ENCODE measurements at regions not wholly inside any gene's neighbourhood (a gene's known extent, or its start where the extent isn't known, plus 50 kb on each side); places are given as distances from the start of the nearest gene placed in this dataset.
"Not testable (repeated sequence)": the region's sequence is repeated elsewhere in the genome, so short reads cannot be mapped to it uniquely, and the experiment has no call there.

DNA sequence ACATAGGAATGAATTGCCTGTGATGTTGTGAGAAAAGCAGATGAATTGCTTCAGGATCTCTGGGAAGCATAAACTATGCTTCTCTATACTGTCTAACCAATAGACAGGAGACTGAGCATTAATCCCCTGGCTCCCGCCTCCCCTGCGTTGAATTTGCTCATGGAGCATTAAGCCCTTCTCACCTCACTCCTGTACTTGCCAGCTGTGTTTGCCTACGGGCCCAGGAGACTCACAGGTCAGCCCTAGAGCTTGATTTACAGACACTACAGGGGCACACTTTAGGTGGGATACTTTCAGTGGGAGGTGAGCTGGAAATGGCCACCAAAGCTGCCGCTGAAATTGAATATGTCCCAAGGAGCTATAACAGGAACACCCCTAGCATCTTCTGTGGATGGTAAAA lies 418.7 kb downstream of the CBLN4 start:
- no peak for DNase-seq

DNA sequence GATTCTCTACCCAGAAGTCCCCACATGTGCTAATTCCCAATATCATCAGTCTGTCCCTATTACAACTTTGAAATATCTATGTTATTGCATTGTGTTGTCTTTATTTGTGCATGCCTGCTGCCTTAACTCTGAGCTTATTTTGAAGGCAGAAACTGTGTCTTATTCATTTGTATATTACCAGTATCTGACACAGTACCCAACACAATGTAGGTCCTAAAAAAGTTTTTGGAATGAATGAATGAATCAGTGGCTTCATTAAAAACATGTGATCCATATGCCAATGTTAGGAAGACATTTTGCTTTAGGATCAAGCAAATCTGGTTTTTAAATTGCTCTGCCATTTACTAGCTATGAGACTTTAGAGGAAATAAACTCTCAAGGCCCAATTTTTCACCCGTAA lies 420.4 kb downstream of the CBLN4 start:
- no peak for DNase-seq

DNA sequence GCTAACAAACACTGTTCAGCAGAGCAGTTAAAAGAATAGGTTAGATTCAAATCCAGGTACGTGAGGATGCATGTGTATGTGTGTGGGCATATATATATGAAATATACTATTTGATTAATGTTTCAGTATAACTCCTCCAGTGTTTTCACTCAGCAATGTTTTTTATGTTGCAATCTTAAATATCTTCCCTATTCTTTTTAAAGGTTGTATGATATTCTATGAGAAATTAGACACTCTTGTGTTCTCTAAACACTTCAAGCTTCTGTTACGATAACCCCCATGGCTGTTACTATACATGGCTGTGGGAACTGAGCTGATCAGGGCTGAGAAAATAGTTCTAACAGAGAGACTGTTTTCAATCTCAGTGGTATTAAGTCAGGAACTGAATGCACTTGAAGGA lies 421.0 kb downstream of the CBLN4 start:
- DNase-seq, result no peak

DNA sequence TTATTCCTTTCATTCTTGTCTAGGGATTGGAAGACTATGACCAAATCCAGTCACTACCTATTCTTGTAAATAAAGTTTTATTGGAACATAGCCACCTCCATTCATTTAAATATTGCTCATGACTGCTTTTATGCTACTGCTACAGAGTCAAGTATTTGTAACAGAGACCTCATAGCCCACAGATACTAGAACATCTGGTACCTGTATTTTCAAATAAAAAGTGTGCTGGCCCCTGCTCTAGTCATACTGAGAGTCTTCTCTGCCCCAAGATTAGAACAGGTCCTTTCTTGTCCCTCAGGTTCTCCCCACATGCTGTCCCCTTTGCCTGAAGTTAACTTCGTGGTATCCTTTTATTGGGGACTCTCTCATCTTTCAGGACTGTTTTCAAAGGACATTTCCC lies 422.3 kb downstream of the CBLN4 start:
- no peak for DNase-seq

DNA sequence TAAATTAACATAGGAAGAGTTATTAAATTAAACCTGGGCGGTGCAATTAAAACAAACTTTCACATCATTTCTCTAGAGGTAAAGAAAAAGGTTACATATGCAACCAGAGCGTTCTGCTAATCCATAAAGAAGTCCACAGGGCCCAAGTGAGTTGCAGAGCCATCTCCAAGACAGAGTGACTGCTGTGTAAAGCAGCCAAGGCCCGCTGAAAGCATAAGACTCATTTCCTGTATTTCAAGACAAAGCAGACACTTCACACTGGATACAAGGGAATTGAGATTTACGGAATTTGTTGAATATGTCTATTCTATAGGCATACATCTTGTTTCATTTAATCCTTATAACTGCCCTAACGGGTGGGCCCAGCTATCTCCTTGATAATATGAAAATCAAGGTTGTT lies 422.8 kb downstream of the CBLN4 start:
- no peak for DNase-seq

DNA sequence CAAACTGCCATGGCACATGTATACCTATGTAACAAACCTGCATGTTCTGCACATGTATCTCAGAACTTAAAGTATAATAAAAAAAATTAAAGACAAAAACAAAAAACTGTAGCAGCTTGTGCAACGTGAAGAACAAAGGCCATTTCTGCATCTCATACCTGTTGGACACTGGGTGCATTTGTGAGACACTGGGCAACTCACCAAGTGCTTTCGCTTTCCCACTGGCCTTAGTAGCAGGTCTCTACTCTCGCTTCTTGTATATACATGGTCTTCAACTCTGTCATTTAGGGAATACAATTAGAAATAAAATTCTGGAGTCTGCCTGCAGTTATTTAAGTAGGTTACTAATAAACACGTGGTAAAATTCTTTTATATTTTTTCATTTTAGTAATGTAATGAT lies 423.8 kb downstream of the CBLN4 start:
- DNase-seq, result no peak

DNA sequence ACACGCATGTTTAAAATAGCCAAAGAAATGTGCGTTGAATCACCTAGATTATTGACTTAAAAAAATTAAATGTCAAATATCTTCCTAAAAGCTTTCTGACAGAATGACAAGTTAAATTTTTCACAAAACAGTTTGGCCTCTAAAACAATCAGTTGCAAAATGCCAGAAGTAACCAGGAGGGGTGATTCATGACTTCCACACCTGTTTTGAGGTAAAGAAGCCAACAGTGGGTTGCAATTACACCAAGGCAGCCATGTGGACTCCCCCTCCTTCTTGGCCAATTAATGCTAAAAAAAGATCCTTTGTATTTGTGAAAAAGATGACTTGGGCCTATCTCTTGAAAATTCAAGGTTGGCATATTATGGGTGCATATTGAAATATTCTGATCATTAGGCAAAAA lies 424.8 kb downstream of the CBLN4 start:
- no peak for DNase-seq

DNA sequence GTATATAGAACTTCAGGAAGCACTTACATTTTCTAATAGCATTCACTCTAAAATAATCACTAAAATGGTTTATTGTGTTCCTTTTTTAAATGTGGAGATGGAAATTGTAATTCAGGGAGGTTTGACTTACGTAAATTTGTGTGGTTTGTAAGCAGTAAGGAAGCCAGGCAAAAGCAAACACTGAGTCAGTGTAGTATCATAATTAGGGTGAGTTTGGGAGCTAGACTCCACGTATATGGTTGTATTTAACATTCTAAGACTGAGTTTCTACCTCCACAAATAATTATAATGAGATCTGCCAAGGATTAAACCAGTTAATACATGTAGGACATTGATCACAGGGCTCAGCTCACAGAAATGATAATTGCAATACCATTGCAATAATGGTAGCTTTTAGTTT lies 425.5 kb downstream of the CBLN4 start:
- no peak for DNase-seq

DNA sequence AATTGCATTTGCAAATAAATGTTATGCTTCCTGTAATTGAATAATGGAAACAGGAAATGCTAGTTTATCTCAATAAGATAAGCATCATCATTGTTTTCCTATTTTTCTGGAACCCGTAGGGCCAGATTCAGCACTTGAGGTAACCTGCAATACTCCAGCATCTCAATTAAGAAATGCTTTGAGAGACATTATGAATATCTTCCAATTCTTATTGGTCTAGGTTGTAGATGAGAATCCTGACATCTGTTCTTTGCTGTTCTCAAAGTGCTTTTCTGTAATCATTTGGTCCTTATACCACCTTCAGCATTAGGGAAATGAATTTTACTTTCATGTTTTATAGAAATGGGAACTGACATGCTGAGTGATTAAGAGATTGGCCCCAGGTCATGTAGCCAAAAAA lies 428.3 kb downstream of the CBLN4 start:
- DNase-seq, result no peak

DNA sequence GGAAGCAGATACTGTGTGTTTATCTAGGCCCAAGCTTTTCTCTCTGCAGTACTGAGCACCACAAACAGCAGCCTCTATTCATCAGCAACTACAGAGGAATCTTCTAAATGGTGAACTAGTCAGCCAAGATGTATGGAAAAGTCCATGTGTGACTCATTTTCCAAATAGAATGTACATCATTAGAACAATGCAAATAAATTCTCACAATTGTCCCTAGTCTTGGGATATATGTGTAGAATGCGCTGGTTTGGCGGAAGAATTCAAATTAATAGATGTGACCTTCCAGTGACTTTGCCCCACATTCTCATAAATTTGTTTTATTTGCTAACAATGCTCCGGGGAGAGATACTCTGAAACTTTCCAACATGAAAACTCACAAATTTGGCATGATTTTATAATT lies 436.2 kb downstream of the CBLN4 start:
- DNase-seq, result no peak

DNA sequence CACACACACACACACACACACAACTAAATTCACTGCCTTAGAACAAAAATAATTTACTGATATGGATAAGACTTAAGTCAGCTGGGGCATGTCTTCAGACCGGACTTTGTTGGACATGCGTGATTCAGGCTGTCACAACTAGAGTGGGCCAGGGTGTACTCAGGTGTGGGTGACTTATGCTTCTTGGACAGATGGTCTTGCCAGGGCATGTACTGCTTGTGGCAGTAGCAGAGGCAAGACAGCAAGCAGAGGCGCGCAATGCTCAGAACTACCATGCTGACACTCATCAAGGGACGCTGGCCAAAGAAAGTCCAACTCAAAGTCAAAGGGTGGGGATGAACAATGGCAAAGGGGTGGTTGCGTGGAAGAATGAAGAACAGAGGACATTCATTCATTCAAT lies 437.5 kb downstream of the CBLN4 start:
- DNase-seq, result no peak

DNA sequence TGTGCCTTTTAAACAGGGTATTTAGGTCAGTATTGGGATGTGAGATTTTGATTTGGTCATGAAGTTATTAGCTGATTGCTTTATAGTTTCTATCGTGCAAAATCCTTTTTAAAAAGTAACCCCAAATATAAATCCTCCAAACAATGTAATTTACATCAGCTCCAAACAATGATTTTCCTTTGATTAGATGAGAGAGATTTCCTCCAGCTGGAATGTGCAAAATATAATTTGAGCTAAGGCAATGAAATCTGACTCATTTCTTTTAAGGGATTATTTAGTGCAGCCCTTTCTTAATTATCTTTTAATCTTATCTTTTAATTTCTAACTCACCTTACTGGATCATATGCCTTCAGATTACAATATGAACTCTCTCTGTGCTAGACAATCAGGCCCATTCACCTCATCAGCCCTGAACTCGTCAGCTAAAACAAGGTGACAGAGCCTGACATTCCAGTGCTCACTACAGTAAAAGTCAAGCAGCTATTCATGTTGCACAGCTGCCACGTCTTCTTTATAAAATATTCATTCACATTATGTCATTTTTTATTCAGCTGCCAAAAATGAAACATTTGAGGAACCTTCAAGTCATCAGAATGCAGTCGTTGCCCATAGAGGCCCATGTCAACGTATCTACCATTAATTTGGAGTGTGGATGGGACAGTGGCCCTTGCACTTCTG lies 440.1 kb downstream of the CBLN4 start:
- no peak for DNase-seq

DNA sequence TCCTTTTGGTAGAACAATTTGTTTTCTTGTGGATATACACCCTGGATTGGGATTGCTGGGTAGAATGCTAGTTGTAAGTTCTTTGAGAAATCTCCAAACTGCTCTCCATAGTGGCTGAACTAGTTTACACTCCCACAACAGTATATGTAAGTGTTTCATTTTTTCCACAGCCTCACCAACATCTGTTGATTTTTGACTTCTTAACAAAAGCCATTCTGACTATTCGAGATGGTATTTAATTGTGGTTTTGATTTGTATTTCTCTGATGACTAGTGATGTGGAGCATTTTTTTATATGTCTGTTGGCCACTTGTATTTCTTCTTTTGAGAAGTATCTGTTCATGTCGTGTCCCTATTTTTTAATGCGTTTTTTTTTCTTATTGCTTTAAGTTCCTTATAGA lies 444.1 kb downstream of the CBLN4 start:
- DNase-seq, result no peak

DNA sequence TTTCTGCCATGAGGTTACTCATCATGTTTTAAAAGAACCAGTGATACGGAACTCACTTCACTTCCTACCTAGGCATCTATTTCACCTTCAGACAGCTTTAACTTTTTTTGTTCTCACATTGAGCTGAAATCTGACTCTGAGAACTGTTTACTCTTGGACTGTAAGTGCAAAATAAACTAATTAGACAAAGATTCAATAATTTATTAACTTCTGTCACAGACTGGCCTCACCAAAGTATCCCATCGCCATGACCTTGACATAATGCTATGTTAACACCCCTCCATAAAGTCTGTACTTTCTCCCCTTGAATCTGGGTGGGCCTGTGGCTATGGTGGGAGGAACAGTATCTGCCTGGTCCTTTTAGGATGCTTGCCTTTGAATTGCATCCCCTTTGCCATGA lies 448.1 kb downstream of the CBLN4 start:
- no peak for DNase-seq

DNA sequence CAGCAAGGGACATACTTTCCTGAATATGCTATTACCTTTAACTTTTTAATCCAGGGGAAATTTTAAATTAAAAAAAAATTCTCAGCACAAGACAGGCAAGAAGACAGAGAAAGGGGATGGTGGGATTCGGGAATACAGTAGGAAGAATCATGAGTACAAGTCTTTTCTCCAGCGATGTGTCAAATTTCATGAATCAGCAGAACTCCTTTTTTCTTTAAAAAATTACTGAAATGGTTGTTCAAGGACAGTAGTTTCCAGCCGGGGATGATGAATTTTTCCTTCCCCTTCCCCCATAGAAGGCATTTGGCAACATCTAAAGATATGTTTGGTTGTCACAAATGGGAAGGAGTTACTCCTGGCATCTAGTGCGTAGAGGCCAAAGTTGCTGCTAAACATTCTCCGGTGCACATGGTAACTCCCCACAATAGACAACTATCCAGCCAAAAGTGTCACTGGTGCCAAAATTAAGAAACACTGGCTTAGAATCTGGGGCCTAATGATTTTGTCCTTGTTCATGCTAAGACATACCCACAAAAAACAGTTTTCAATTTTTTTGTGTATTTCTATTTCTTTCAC lies 450.2 kb downstream of the CBLN4 start:
- no peak for DNase-seq

DNA sequence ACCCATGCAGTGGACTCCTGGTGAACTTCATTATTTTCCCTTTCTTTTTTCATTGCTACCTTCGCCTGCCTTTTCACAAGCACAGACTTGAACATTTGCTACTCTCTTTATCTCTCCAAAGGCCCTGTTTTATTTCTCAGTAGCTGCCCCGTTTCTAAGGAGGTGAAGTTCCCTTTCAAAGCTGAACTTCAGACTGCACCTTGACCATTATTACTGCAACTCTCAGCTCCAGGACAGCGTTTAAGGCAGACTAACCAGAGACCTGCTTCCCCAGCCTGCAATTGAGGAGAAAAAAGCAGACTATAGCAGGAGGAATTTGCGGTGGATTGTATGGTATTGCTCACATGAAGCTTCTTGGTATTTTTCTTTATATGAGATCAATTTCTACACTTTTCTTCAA lies 460.7 kb downstream of the CBLN4 start:
- DNase-seq, result no peak

DNA sequence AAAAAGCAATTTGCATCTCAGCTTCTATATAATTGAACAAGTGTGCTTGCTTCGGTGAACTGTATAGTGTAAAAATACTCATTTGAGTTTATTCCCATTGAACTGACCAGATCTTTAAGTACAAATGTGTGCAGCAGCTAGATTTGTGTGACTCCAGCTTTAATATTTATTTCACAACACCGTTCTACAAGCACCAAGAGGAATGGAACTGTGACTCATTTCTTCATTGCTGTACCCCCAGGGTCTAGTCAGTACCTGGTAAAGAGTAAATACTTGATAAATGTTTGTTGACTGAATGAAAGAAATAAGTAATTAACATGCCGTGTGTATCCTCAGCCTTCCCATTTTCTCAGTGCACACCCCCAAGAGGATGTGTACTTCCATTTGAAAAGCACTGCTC lies 464.8 kb downstream of the CBLN4 start:
- no peak for DNase-seq

DNA sequence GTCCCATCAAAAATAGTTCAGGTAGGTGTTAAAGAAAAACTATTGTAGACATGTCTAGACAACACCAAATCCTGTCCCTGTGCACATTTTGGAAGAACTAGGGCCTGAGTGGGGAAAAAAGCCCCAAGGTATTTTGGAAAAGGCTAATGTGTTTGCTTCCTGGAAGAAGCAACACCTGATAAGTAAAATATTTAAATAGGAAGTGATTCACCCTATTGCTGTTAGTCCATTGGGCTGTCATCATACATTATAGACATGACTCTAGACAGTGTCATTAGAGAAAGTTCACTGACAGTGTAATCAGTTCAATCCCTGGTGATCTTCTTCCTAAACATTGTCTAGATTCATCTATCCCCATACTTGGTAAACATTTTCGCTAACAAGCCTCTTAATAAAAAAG lies 465.3 kb downstream of the CBLN4 start:
- DNase-seq, result no peak

DNA sequence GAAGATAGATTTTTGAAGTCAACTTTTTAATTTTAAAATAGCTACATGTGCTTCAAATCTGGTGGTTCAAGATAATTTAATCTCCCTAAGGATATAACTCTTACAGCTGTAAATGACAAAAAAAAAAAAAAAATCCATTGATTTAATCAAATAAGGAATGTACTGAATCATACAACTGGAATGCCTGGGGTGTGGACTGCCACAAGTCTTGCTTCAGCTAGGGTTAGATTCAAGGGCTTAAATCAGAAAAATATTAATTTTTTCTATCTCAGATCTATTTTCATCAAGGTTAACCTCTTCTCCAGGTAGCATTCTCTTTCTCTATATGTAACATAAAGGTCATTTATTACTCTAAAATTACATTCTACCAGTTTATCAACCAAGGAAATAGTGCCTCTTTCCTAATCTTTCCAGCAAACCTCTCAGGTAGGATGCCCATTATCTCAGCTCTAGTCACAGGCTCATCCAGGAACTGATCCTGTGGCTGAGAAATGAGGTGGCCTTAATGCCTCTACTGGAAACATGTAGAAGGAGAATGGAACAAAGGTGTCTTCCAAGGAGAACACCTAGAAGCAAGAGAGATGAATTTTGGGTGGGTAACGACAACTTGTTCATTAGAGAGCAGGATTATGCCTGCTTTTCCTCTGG lies 466.9 kb downstream of the CBLN4 start:
- no peak for DNase-seq

DNA sequence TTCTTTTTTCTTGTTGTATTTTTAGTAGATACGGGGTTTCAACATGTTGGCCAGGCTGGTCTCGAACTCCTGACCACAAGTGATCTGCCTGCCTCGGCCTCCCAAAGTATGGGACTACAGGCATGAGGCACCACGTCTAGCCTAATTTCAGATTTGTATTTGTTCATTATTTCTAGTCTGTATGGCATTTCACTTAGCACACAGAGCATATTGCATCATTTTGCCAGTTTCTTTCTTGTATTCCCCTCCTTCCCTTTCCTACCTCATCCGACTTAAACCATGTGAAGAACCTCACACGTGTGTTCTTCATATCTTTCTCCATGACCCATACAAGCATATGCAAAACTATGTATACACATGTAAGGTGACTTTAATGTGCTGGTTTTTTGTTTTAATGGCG lies 470.0 kb downstream of the CBLN4 start:
- DNase-seq, result no peak

DNA sequence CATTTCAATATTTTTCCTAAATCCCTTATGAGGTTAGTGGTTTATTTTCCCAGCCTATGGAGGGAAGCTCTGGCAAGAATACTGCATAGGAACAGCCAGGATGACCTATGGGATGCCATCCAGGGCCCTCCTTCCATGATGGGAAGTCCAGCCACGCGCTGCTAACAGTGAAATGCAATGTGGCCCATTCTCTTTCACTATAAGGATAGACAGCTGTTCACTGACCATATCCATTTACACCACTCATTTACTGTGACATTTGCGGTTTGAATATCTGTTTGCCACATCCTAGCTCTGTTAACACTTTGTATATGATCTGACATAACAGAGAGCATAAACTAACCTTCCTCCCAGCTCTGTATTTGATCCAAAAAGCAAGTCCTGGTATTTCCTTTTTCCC lies 471.7 kb downstream of the CBLN4 start:
- no peak for DNase-seq

DNA sequence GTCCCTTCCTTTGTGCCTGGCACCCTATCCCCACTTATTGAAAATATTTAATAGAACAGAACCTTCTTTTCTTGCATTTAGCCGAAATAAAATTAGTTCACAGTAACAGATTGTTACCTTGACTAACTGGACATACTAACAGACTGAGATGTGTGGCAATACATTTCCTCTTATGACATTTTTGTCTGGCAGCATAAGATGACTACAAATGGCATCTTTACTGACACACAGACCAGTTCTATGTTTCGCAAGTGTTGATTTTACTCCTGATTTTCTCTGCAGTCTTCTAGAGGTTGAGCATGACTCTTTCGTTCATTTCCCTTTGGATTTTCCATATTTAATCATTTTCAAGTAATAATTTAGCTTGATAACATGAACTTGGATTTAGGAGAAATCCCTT lies 474.6 kb downstream of the CBLN4 start:
- no peak for DNase-seq

DNA sequence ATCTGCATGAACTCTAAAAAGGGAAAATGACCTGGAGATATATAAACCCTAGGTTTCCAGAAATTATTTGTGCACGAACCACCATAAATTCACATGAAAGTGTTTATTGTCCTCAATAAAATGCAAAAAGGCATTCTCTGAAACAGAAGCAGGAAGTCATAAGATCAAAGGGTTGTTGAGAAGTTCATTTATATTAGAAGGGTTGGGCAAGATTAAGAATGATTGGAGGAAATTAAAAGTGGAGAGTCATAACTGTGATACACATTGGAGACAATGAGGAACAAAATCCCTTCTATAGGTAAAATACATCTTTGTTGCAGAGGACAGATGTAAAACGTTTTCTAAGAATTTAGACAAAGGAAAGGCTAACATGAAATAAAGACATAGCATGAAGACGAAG lies 476.8 kb downstream of the CBLN4 start:
- no peak for DNase-seq

DNA sequence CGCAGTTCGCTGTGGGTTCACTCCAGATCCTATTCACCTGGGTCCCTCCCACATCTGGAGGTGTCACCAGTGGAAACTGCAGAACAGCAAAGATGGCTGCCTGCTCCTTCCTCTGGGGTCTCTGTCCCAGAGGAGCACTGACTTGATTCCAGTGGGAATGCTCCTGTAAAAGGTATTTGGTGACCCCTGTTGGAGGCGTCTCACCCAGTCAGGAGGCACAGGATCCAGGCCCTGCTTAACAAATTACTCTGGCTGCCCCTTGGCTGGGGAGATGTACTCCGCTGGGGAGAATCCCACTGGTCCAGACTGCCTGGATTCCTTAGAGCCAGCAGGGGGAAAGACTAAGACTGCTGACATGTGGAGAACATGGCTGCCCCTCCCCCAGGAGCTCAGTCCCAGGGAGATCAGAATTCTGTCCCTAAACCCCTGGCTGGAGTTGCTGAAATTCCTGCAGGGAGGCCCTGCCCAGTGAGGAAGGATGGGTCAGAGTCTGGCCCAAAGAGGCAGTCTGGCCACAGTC lies 483.0 kb downstream of the CBLN4 start:
- no peak for DNase-seq

DNA sequence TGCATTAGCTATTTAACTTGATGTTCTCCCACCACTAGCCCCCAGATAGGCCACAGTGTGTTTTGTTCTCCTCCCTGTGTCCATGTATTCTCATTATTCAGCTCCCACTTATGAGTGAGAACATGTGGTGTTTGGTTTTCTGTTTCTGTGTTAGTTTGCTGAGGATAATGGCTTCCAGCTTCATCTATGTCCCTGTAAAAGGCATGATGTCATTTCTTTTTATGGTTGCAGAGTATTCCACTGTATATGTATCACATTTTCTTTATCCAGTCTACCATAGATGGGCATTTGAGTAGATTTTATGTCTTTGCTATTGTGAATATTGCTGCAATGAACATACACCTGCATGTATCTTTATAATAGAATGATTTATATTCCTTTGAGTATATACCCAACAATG lies 487.7 kb downstream of the CBLN4 start:
- not testable (repeated sequence) for DNase-seq

All from fibroblast of skin of right quadriceps (primary cell).